ENCODE measurements at regions not wholly inside any gene's neighbourhood (a gene's known extent, or its start where the extent isn't known, plus 50 kb on each side); places are given as distances from the start of the nearest gene placed in this dataset.

DNA sequence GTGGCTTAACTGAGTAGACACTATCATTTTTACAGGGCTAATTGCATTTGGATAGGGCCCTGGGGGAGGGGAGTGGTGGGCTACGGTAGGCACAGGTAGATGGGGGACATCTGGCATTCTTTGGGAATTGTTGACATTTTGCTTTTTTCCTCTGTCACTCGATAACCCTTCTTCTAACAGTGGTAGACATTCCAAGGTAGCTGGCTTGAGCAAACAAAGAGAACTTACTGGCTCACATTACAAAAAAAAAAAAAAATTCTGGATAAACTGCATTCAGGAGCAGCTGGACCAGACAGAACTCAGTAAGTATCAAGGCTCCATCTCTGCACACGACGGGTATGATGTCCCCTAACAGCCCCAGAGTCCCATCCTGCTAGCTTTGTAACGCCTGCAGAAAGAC lies 585.2 kb downstream of the ZNF608 start:
- DNase-seq (ENCODE audit: low read depth in 2 of 2), result no peak
- Histone ChIP-seq H3K27ac (ENCODE audit: insufficient read depth, low read length) (no peak overlapping the region), H3K9ac (ENCODE audit: insufficient read depth, low read length) (no peak overlapping the region), H3K27me3 (ENCODE audit: control insufficient read depth, insufficient read depth, low read length) (no peaks in the 10 kb centered on the region), H3K36me3 (ENCODE audit: control insufficient read depth, insufficient read depth, low read length) (no peaks in the 10 kb centered on the region), H3K4me3 (replicated peaks in 1 of 4; ENCODE audit: control extremely low read depth in 1 of 4, insufficient read depth in 1 of 4, low read depth in 3 of 4, low read length in 4 of 4) (no peak overlapping the region), H3K4me1 (ENCODE audit: control insufficient read depth, extremely low read depth, insufficient read depth, low read length) (no peaks in the 10 kb centered on the region), H3K9me3 (ENCODE audit: control insufficient read depth, insufficient read depth, low read depth, low read length) (no peaks in the 10 kb centered on the region), H3K79me2 (ENCODE audit: control insufficient read depth, insufficient read depth, low read length) (no peaks in the 10 kb centered on the region), H3K4me2 (ENCODE audit: extremely low read depth, insufficient read depth, low read length) (no peak overlapping the region), H4K20me1 (ENCODE audit: control insufficient read depth, extremely low read depth, insufficient read depth, low read length) (no peaks in the 10 kb centered on the region), H2AFZ (ENCODE audit: low read length) (no peak overlapping the region)
- TF ChIP-seq, protein P1, sequence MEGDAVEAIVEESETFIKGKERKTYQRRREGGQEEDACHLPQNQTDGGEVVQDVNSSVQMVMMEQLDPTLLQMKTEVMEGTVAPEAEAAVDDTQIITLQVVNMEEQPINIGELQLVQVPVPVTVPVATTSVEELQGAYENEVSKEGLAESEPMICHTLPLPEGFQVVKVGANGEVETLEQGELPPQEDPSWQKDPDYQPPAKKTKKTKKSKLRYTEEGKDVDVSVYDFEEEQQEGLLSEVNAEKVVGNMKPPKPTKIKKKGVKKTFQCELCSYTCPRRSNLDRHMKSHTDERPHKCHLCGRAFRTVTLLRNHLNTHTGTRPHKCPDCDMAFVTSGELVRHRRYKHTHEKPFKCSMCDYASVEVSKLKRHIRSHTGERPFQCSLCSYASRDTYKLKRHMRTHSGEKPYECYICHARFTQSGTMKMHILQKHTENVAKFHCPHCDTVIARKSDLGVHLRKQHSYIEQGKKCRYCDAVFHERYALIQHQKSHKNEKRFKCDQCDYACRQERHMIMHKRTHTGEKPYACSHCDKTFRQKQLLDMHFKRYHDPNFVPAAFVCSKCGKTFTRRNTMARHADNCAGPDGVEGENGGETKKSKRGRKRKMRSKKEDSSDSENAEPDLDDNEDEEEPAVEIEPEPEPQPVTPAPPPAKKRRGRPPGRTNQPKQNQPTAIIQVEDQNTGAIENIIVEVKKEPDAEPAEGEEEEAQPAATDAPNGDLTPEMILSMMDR (conservative IDR thresholded peaks at IDR 0.05 in 1 of 2, IDR thresholded peaks at IDR 0.05 in 1 of 2; ENCODE audit: low read depth in 1 of 2, low read length in 2 of 2), result no peak
- TF ChIP-seq EZH2 (IDR thresholded peaks at IDR 0.05; ENCODE audit: low read length, missing control alignments), result no peak

DNA sequence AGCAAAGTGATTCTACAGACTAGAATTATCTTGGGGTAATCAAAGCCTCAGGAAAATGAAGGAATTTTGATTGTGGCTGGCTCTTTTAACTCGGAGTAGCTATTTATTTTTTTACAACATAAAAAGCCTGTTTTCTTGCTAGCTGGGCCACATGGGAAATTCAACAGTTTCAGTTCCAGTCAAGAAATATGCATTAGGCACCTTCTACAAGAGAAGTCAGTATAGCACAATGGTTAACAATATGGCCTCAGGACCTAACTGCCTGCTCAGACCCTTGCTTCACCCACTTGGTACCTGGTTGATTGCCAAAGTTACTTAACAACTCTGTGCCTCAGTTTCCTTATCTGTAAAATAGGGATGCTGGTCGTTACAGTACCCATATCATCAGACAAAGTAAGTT lies 586.2 kb downstream of the ZNF608 start:
- no peaks in the 10 kb centered on the region for H3K79me2 ChIP-seq (ENCODE audit: control insufficient read depth, insufficient read depth, low read length)
- DNase-seq (ENCODE audit: low read depth in 2 of 2), result no peak
- H3K9me3 ChIP-seq (ENCODE audit: control insufficient read depth, insufficient read depth, low read depth, low read length), result no peaks in the 10 kb centered on the region
- H3K9ac ChIP-seq (ENCODE audit: insufficient read depth, low read length), result no peak overlapping the region
- H4K20me1 ChIP-seq (ENCODE audit: control insufficient read depth, extremely low read depth, insufficient read depth, low read length), result no peaks in the 10 kb centered on the region
- H3K4me2 ChIP-seq (ENCODE audit: extremely low read depth, insufficient read depth, low read length), result no peak overlapping the region
- no peaks in the 10 kb centered on the region for H3K4me1 ChIP-seq (ENCODE audit: control insufficient read depth, extremely low read depth, insufficient read depth, low read length)
- H3K27me3 ChIP-seq (ENCODE audit: control insufficient read depth, insufficient read depth, low read length), result no peaks in the 10 kb centered on the region
- no peaks in the 10 kb centered on the region for H3K36me3 ChIP-seq (ENCODE audit: control insufficient read depth, insufficient read depth, low read length)
- H3K27ac ChIP-seq (ENCODE audit: insufficient read depth, low read length), result no peak overlapping the region
- H2AFZ ChIP-seq (ENCODE audit: low read length), result no peak overlapping the region
- no peak overlapping the region for H3K4me3 ChIP-seq (replicated peaks in 1 of 4; ENCODE audit: control extremely low read depth in 1 of 4, insufficient read depth in 1 of 4, low read depth in 3 of 4, low read length in 4 of 4)
- TF ChIP-seq, protein P1 (conservative IDR thresholded peaks at IDR 0.05 in 1 of 2, IDR thresholded peaks at IDR 0.05 in 1 of 2; ENCODE audit: low read depth in 1 of 2, low read length in 2 of 2), result no peak
- TF ChIP-seq EZH2 (IDR thresholded peaks at IDR 0.05; ENCODE audit: low read length, missing control alignments), result no peak

DNA sequence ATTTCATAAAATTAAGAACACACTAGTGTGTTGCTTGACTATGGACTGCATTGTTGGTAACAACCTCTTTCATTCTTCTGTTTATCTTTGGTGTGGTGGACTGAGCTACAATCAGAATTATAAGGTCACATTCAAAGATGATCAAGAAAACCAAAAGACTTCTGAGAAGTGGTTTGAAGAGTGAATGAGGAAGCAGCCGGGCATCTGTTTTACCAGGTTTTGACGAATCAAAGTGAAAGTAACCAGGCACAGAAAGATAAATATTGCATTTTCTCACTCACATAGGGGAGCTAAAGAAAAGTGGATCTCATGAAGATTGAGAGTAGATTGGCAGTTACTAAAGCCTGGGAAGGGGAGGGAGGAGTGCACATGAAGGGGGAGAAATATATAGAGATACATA lies 589.1 kb downstream of the ZNF608 start:
- no peaks in the 10 kb centered on the region for H3K36me3 ChIP-seq (ENCODE audit: control insufficient read depth, insufficient read depth, low read length)
- no peaks in the 10 kb centered on the region for H4K20me1 ChIP-seq (ENCODE audit: control insufficient read depth, extremely low read depth, insufficient read depth, low read length)
- H2AFZ ChIP-seq (ENCODE audit: low read length), result peak overlapping the region; percentile 85
- no peaks in the 10 kb centered on the region for H3K4me1 ChIP-seq (ENCODE audit: control insufficient read depth, extremely low read depth, insufficient read depth, low read length)
- TF ChIP-seq, protein P1 (conservative IDR thresholded peaks at IDR 0.05 in 1 of 2, IDR thresholded peaks at IDR 0.05 in 1 of 2; ENCODE audit: low read depth in 1 of 2, low read length in 2 of 2), result no peak
- TF ChIP-seq EZH2 (IDR thresholded peaks at IDR 0.05; ENCODE audit: low read length, missing control alignments), result no peak
- H3K79me2 ChIP-seq (ENCODE audit: control insufficient read depth, insufficient read depth, low read length), result no peaks in the 10 kb centered on the region
- H3K9me3 ChIP-seq (ENCODE audit: control insufficient read depth, insufficient read depth, low read depth, low read length), result no peaks in the 10 kb centered on the region
- peak overlapping the region; percentile 25 for H3K27ac ChIP-seq (ENCODE audit: insufficient read depth, low read length)
- DNase-seq (ENCODE audit: low read depth in 2 of 2), result peak in 1 of 2 donors; percentile 32
- no peaks in the 10 kb centered on the region for H3K27me3 ChIP-seq (ENCODE audit: control insufficient read depth, insufficient read depth, low read length)
- H3K4me2 ChIP-seq (ENCODE audit: extremely low read depth, insufficient read depth, low read length), result peak overlapping the region; percentile 95
- no peak overlapping the region for H3K9ac ChIP-seq (ENCODE audit: insufficient read depth, low read length)
- peak overlapping the region; percentile 21 to 44 (median 32) for H3K4me3 ChIP-seq (replicated peaks in 1 of 4; ENCODE audit: control extremely low read depth in 1 of 4, insufficient read depth in 1 of 4, low read depth in 3 of 4, low read length in 4 of 4)

Data from fibroblast of lung (primary cell).